PC-3 (cell line): ENCODE measurements at regions not wholly inside any gene's neighbourhood (a gene's known extent, or its start where the extent isn't known, plus 50 kb on each side); places are given as distances from the start of the nearest gene placed in this dataset.

Experiments used
- ATAC-seq: fragments of 200-7000 bp; cut with Tn5 transposase; 2 replicates; pipeline ENCODE4 v1.9.1; 2020; ENCODE audit warnings: mild to moderate bottlenecking, moderate library complexity
- BruUV-seq: library from RNA; stranded (reverse); fragments of 400-500 nt; replicated peaks from 2 replicates; lab custom pipeline; 2021; lab: Mats Ljungman, UMichigan
- CTCF ChIA-PET: fragments of 300-600 bp; sonication (Branson Sonifier 250); formaldehyde crosslinking; loops from one replicate; lab custom pipeline; 2022; ENCODE audit warnings: antibody characterized with exemption; lab: Charles Lee
- POLR2A ChIA-PET: fragments of 300-600 bp; sonication (Branson Sonifier 250); formaldehyde crosslinking; loops from one replicate; lab custom pipeline; 2022; ENCODE audit warnings: antibody characterized with exemption; ENCODE audit not compliant: unreplicated experiment; lab: Charles Lee
- DNase-seq: peaks from one replicate; pipeline ENCODE4 v3.0.0-alpha.2; 2015
- H2AFZ ChIP-seq: fragments of 300-600 bp; sonication (generic); 2 replicates; pipeline ENCODE4 v1.6.0; 2016; ENCODE audit warnings: antibody characterized with exemption, low read length
- H3F3A ChIP-seq: fragments of 300-600 bp; sonication (generic); one replicate; pipeline ENCODE4 v1.6.0; 2017; ENCODE audit warnings: antibody characterized with exemption, low read length, control low read depth, mild to moderate bottlenecking; ENCODE audit not compliant: unreplicated experiment
- H3K27ac ChIP-seq: fragments of 300-600 bp; sonication (generic); 2 replicates; pipeline ENCODE4 v1.5.1; 2016; ENCODE audit warnings: mild to moderate bottlenecking, low read length
- H3K27me3 ChIP-seq: fragments of 300-600 bp; sonication (generic); 2 replicates; pipeline ENCODE4 v1.6.1; 2016; ENCODE audit warnings: low read length, mixed read lengths
- H3K36me3 ChIP-seq: fragments of 300-600 bp; sonication (generic); 2 replicates; pipeline ENCODE4 v1.6.1; 2016; ENCODE audit warnings: low read depth, mixed run types, low read length, mixed read lengths
- H3K4me1 ChIP-seq: fragments of 300-600 bp; sonication (generic); 2 replicates; pipeline ENCODE4 v1.5.1; 2016; ENCODE audit warnings: low read length; ENCODE audit not compliant: insufficient read depth
- H3K4me2 ChIP-seq: fragments of 300-600 bp; sonication (generic); 2 replicates; pipeline ENCODE4 v1.6.0; 2016; ENCODE audit warnings: low read length
- H3K4me3 ChIP-seq: fragments of 300-600 bp; sonication (generic); 2 replicates; pipeline ENCODE4 v1.5.1; 2016; ENCODE audit warnings: mild to moderate bottlenecking, low read length, mixed read lengths
- H3K79me2 ChIP-seq: fragments of 300-600 bp; sonication (generic); 2 replicates; pipeline ENCODE4 v1.6.1; 2017; ENCODE audit warnings: low read length, mixed read lengths
- H3K9ac ChIP-seq: fragments of 300-600 bp; sonication (generic); 2 replicates; pipeline ENCODE4 v1.6.0; 2016; ENCODE audit warnings: mild to moderate bottlenecking, low read length
- H3K9me2 ChIP-seq: fragments of 300-600 bp; sonication (generic); replicated peaks from 2 replicates; pipeline ENCODE4 v1.6.1; 2016; ENCODE audit warnings: mixed run types, low read length, mixed read lengths
- H3K9me3 ChIP-seq: fragments of 300-600 bp; sonication (generic); 2 replicates; pipeline ENCODE4 v1.6.1; 2016; ENCODE audit warnings: low read length, mixed read lengths
- H4K20me1 ChIP-seq: fragments of 300-600 bp; sonication (generic); 2 replicates; pipeline ENCODE4 v1.6.1; 2016; ENCODE audit warnings: low read length, mixed read lengths
- EZH2 ChIP-seq: fragments of 300-600 bp; sonication (generic); IDR thresholded peaks from one replicate; pipeline ENCODE4 v1.6.1; 2017; ENCODE audit warnings: antibody characterized with exemption, mild to moderate bottlenecking, low read length; ENCODE audit not compliant: unreplicated experiment
- EZH2phosphoT487 ChIP-seq: fragments of 300-600 bp; sonication (generic); IDR thresholded peaks from 2 replicates; pipeline ENCODE4 v1.6.1; 2018; ENCODE audit warnings: mild to moderate bottlenecking, antibody characterized with exemption, low read length, borderline replicate concordance
- intact Hi-C: fragments of 100-400 bp; cut with micrococcal nuclease; formaldehyde crosslinking; loops from 2 replicates; pipeline ENCODE4 v1.9.0; 2023
- TF ChIP-seq, protein P1 (sequence below): fragments of 300-600 bp; sonication (generic); conservative IDR thresholded peaks from 2 replicates; pipeline ENCODE4 v1.5.1; 2017; ENCODE audit warnings: antibody characterized with exemption, low read depth, mild to moderate bottlenecking, low read length

DNA sequence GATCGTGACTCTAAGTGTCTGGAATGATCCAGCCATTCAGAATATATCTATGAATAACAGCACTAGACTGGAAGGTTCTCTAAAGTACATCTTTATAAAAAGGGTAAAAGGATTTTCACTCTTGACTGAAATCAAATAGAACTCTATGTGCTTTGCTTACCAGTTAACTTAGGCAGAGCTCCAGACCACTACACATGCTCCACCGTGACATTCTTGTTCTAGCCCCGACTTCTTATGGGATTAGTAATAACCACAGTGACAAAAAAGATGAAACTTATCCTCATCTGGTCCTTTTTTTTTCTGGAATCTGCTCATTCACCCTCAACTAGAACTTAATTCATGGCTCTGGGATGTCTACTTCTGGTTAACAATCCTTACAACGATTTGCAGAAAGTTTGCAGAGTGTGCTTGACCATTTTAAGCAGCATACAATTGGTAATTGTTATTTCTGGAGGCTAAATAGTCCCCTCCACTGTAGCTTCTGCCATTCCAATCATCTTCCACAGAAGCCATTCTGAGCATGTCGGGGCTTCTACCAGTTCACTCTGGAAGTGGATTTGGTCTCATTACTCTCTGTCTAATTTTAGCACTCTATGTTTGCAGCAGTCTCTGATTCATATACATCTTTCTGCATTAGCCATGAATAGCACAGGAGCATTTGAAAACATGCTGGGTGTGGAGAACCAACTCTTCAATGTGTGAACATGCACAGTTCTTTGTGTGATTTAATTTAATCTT is 163.7 kb upstream of the CDC14C start:
- ChIA-PET CTCF (no interaction called here), POLR2A (no interaction called here)
- ATAC-seq (peak; percentile 73), DNase-seq (peak; percentile 14)
- Histone ChIP-seq H3F3A (no peaks in the 10 kb centered on the region), H3K27ac (no peak overlapping the region), H3K4me1 (no peaks in the 10 kb centered on the region), H3K27me3 (peaks cover 13% of the 10 kb centered on the region; the same call in 1 of the 2 replicates), H3K9me2 (no peaks in the 10 kb centered on the region), H3K79me2 (no peaks in the 10 kb centered on the region), H3K9ac (no peak overlapping the region), H3K36me3 (no peaks in the 10 kb centered on the region), H2AFZ (no peak overlapping the region), H3K4me2 (no peak overlapping the region), H3K4me3 (no peak overlapping the region), H4K20me1 (no peaks in the 10 kb centered on the region), H3K9me3 (no peaks in the 10 kb centered on the region)
- no TSS peak for BruUV-seq
- intact Hi-C loops = no loop called here
- TF ChIP-seq EZH2 = no peak
- no peak for TF ChIP-seq EZH2phosphoT487

DNA sequence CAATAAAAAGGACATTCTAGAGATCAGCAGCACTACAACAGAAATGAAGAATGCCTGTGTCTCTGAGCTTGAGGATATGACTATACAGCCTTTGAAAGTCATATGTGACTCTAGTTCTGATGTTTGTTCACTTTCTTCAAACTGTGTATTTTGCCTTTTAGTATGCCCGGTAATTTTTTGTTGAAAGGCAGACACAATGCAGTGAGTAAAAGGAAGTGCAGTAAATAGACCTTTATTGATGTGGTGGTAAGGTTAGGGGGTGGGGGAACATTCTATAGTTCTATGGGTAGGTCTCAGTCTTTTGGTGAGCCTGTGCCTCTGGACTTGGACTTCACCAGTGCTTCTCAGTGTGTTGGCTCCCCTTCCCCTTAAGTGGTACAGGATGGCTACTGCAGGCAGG is 143.5 kb upstream of the CDC14C start:
- ChIA-PET POLR2A (no interaction called here), CTCF (no interaction called here)
- Histone ChIP-seq H3K9ac (no peak overlapping the region), H3K4me1 (peaks cover 8% of the 10 kb centered on the region; the same call in 1 of the 2 replicates), H3K27me3 (peaks cover 10% of the 10 kb centered on the region; the same call in 1 of the 2 replicates), H3K4me2 (no peak overlapping the region), H3K9me2 (no peaks in the 10 kb centered on the region), H4K20me1 (no peaks in the 10 kb centered on the region), H2AFZ (no peak overlapping the region), H3K9me3 (no peaks in the 10 kb centered on the region), H3F3A (no peaks in the 10 kb centered on the region), H3K36me3 (no peaks in the 10 kb centered on the region), H3K27ac (no peak overlapping the region), H3K79me2 (no peaks in the 10 kb centered on the region), H3K4me3 (no peak overlapping the region)
- BruUV-seq = no TSS peak
- TF ChIP-seq, protein P1, sequence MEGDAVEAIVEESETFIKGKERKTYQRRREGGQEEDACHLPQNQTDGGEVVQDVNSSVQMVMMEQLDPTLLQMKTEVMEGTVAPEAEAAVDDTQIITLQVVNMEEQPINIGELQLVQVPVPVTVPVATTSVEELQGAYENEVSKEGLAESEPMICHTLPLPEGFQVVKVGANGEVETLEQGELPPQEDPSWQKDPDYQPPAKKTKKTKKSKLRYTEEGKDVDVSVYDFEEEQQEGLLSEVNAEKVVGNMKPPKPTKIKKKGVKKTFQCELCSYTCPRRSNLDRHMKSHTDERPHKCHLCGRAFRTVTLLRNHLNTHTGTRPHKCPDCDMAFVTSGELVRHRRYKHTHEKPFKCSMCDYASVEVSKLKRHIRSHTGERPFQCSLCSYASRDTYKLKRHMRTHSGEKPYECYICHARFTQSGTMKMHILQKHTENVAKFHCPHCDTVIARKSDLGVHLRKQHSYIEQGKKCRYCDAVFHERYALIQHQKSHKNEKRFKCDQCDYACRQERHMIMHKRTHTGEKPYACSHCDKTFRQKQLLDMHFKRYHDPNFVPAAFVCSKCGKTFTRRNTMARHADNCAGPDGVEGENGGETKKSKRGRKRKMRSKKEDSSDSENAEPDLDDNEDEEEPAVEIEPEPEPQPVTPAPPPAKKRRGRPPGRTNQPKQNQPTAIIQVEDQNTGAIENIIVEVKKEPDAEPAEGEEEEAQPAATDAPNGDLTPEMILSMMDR = no peak
- TF ChIP-seq EZH2 = no peak
- no peak for TF ChIP-seq EZH2phosphoT487
- no peak for DNase-seq
- intact Hi-C loops = no loop called here
- ATAC-seq = peak; percentile 31

DNA sequence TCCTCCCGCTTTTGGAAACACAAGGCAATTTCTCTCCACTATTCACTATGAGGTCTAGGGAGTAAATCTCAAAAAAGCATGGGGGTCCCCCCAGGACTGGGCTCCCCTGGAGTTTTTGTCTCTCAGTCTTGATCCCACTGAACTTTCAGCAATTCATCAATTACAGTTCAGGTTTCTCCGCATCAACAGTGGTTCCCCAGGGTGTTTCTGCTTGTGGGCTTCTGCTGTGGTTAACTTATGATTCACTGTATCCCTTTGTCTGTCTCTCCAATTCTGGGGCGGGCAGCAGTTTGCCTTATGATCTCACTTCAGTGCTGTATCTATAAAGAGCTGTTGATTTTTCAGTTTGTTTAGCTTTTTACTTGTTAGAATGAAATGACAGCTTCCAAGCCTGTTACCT is 142.6 kb upstream of the CDC14C start:
- TF ChIP-seq EZH2 (no peak), EZH2phosphoT487 (no peak)
- TF ChIP-seq, protein P1 = no peak
- ATAC-seq (peak; percentile 87), DNase-seq (peak; percentile 51)
- no peak overlapping the region for H3K4me2 ChIP-seq
- H2AFZ ChIP-seq = no peak overlapping the region
- H3K4me3 ChIP-seq = no peak overlapping the region
- H3K4me1 ChIP-seq = peaks cover 8% of the 10 kb centered on the region; the same call in 1 of the 2 replicates
- H3K27me3 ChIP-seq = peaks cover 10% of the 10 kb centered on the region; the same call in 1 of the 2 replicates
- POLR2A ChIA-PET = no interaction called here
- intact Hi-C loops = no loop called here
- H3K9ac ChIP-seq = no peak overlapping the region
- H3K9me3 ChIP-seq = no peaks in the 10 kb centered on the region
- H3K36me3 ChIP-seq = no peaks in the 10 kb centered on the region
- no peaks in the 10 kb centered on the region for H3K79me2 ChIP-seq
- no peaks in the 10 kb centered on the region for H3K9me2 ChIP-seq
- H4K20me1 ChIP-seq = no peaks in the 10 kb centered on the region
- no peak overlapping the region for H3K27ac ChIP-seq
- BruUV-seq = no TSS peak
- no peaks in the 10 kb centered on the region for H3F3A ChIP-seq
- CTCF ChIA-PET = no interaction called here
